Fibroblast of lung (primary cell): ENCODE measurements at regions not wholly inside any gene's neighbourhood (a gene's known extent, or its start where the extent isn't known, plus 50 kb on each side); places are given as distances from the start of the nearest gene placed in this dataset.

Experiments used
- DNase-seq, 2 donors: peaks; one replicate each; pipeline versions ENCODE4 v3.0.0 to v3.0.0-alpha.2; 2010; ENCODE audit warnings: low read depth in 2 of 2
- H2AFZ ChIP-seq: 2 replicates; pipeline ENCODE4 v1.5.1; 2012; ENCODE audit warnings: low read length, control low read depth, inconsistent platforms
- H3K27ac ChIP-seq: 2 replicates; pipeline ENCODE4 v1.5.1; 2011; ENCODE audit warnings: low read length, control low read depth; ENCODE audit not compliant: insufficient read depth
- H3K27me3 ChIP-seq: 2 replicates; pipeline ENCODE4 v1.5.1; 2011; ENCODE audit warnings: mild to moderate bottlenecking, low read length; ENCODE audit not compliant: control insufficient read depth, insufficient read depth
- H3K36me3 ChIP-seq: 2 replicates; pipeline ENCODE4 v1.5.1; 2011; ENCODE audit warnings: low read length; ENCODE audit not compliant: control insufficient read depth, insufficient read depth
- H3K4me1 ChIP-seq: 2 replicates; pipeline ENCODE4 v1.5.1; 2011; ENCODE audit warnings: low read length; ENCODE audit not compliant: control insufficient read depth, insufficient read depth; ENCODE audit errors: extremely low read depth
- H3K4me2 ChIP-seq: 2 replicates; pipeline ENCODE4 v1.5.1; 2011; ENCODE audit warnings: low read length, control low read depth; ENCODE audit not compliant: insufficient read depth; ENCODE audit errors: extremely low read depth
- H3K4me3 ChIP-seq, 4 experiments: fragments of 200-600 bp in 1 of 4; sonication (generic) in 1 of 4; replicated peaks in 1 of 4; 2 replicates each; pipeline ENCODE4 v1.5.1; 2011 to 2016; ENCODE audit warnings: low read length in 4 of 4, low read depth in 3 of 4, mild to moderate bottlenecking in 3 of 4, control low read depth in 2 of 4, inconsistent platforms in 1 of 4, mixed read lengths in 1 of 4; ENCODE audit not compliant: insufficient read depth in 1 of 4; ENCODE audit errors: control extremely low read depth in 1 of 4
- H3K79me2 ChIP-seq: 2 replicates; pipeline ENCODE4 v1.5.1; 2012; ENCODE audit warnings: mild to moderate bottlenecking, low read length, inconsistent platforms; ENCODE audit not compliant: control insufficient read depth, insufficient read depth
- H3K9ac ChIP-seq: 2 replicates; pipeline ENCODE4 v1.5.1; 2011; ENCODE audit warnings: mild to moderate bottlenecking, low read length, control low read depth; ENCODE audit not compliant: insufficient read depth
- H3K9me3 ChIP-seq: 2 replicates; pipeline ENCODE4 v1.5.1; 2012; ENCODE audit warnings: low read depth, low read length; ENCODE audit not compliant: control insufficient read depth, insufficient read depth
- H4K20me1 ChIP-seq: 2 replicates; pipeline ENCODE4 v1.5.1; 2011; ENCODE audit warnings: low read length; ENCODE audit not compliant: control insufficient read depth, insufficient read depth; ENCODE audit errors: extremely low read depth
- EZH2 ChIP-seq: IDR thresholded peaks from 2 replicates; pipeline ENCODE4 v1.5.1; 2012; ENCODE audit warnings: low read length, control low read depth, mild to moderate bottlenecking; ENCODE audit errors: missing control alignments
- TF ChIP-seq, protein P1 (sequence below), 2 donors: IDR thresholded peaks in 1 of 2; conservative IDR thresholded peaks in 1 of 2; 1 replicate in 1 of 2; 2 replicates in 1 of 2; pipeline ENCODE4 v1.5.1; 2011 to 2012; ENCODE audit warnings: low read length in 2 of 2, control low read depth in 1 of 2, inconsistent platforms in 1 of 2, low read depth in 1 of 2, mild to moderate bottlenecking in 1 of 2

DNA sequence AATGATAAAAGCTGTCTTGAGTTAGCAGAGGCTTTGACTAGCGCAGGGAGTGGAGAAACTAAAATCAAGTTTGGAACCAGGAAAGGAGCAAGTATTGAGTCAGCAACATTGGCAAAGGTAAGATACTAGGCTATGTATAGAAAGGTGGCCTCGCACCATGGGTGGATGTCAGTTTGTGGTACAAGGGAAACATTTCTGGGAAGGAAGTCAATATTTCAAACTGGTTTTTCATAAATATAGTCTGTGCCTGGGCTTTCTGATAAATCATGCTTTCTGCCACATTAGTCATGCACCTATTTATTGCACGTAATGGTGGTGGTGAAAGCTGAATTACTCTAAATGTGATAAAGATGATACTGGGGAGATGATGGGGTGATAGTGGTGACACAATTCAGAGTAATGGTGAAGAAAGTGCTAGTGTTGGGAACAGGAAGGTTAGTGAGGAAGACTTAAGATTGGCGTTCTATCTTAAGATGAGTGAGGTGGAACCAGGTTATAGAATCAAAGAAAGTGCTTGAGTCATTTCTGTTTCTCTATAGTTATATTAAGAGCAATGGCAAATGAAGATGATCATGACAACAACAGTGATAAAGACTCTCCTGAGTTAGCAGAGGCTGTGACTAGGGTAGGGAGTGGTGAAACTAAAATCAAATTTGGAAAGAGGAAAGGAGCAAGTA is 729.0 kb downstream of the FAM181B start:
- H3K36me3 ChIP-seq: no peaks in the 10 kb centered on the region
- H3K27ac ChIP-seq: no peak overlapping the region
- no peak overlapping the region for H3K4me3 ChIP-seq
- TF ChIP-seq, protein P1, sequence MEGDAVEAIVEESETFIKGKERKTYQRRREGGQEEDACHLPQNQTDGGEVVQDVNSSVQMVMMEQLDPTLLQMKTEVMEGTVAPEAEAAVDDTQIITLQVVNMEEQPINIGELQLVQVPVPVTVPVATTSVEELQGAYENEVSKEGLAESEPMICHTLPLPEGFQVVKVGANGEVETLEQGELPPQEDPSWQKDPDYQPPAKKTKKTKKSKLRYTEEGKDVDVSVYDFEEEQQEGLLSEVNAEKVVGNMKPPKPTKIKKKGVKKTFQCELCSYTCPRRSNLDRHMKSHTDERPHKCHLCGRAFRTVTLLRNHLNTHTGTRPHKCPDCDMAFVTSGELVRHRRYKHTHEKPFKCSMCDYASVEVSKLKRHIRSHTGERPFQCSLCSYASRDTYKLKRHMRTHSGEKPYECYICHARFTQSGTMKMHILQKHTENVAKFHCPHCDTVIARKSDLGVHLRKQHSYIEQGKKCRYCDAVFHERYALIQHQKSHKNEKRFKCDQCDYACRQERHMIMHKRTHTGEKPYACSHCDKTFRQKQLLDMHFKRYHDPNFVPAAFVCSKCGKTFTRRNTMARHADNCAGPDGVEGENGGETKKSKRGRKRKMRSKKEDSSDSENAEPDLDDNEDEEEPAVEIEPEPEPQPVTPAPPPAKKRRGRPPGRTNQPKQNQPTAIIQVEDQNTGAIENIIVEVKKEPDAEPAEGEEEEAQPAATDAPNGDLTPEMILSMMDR (conservative IDR thresholded peaks at IDR 0.05 in 1 of 2, IDR thresholded peaks at IDR 0.05 in 1 of 2; ENCODE audit: low read depth in 1 of 2, low read length in 2 of 2): no peak
- no peak for TF ChIP-seq EZH2
- H3K27me3 ChIP-seq: no peaks in the 10 kb centered on the region
- no peaks in the 10 kb centered on the region for H3K9me3 ChIP-seq
- H2AFZ ChIP-seq: no peak overlapping the region
- H3K9ac ChIP-seq: no peak overlapping the region
- H3K79me2 ChIP-seq: no peaks in the 10 kb centered on the region
- no peaks in the 10 kb centered on the region for H3K4me1 ChIP-seq
- peak in 1 of 2 donors; percentile 9 for DNase-seq
- H3K4me2 ChIP-seq: no peak overlapping the region
- no peaks in the 10 kb centered on the region for H4K20me1 ChIP-seq

DNA sequence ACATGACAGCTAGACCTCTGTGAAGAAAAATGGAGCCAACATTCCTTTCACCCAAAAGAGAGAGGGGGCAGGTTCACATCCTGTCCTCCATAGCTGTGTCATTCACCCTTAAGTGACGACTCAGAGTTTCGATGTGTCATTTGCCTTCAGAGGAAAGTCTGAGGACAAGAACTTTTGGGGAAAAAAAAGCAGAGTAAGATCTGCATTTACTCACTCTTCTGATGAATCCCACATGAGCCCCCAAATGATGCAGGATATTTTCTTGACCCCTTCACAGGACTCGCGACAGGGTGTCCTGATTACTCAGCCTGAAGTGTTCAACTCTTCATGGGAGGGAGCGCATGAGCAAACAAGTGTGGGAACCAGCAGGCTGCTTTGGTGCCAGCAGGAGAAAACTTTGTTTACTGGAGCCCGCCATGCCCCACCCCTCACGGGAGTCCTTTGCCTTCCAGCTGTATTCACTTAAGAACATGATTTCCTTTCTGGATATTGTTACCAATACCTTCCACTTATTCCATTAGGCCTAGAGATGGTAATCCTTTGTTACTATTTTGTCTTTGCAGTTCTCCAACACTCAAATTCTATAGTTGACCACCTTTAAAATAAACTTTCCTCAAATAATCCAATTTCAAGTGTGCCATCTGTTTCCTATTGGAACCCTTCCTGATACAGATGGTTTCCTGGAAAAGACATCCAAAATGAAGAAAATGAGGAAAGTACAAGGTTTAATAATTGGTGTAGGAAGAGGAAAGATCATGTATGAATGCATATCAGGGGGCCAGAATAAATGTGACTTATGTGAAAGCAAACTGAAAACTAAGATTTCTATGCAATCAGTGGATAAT is 729.8 kb downstream of the FAM181B start:
- Histone ChIP-seq H3K36me3 (no peaks in the 10 kb centered on the region), H3K27me3 (no peaks in the 10 kb centered on the region), H4K20me1 (no peaks in the 10 kb centered on the region), H2AFZ (no peak overlapping the region), H3K79me2 (no peaks in the 10 kb centered on the region), H3K27ac (no peak overlapping the region), H3K9me3 (no peaks in the 10 kb centered on the region), H3K4me3 (no peak overlapping the region), H3K9ac (no peak overlapping the region), H3K4me1 (no peaks in the 10 kb centered on the region), H3K4me2 (no peak overlapping the region)
- DNase-seq: peak; percentile 25 to 66
- TF ChIP-seq, protein P1 (conservative IDR thresholded peaks at IDR 0.05 in 1 of 2, IDR thresholded peaks at IDR 0.05 in 1 of 2; ENCODE audit: low read depth in 1 of 2, low read length in 2 of 2): no peak
- no peak for TF ChIP-seq EZH2

GRCh38 chr11:82003024-82003423 is 730.6 kb downstream of the FAM181B start:
- no peaks in the 10 kb centered on the region for H3K9me3 ChIP-seq
- H3K9ac ChIP-seq: no peak overlapping the region
- H4K20me1 ChIP-seq: no peaks in the 10 kb centered on the region
- H3K4me2 ChIP-seq: no peak overlapping the region
- DNase-seq: no peak
- no peaks in the 10 kb centered on the region for H3K4me1 ChIP-seq
- no peak overlapping the region for H2AFZ ChIP-seq
- TF ChIP-seq EZH2: no peak
- TF ChIP-seq, protein P1 (conservative IDR thresholded peaks at IDR 0.05 in 1 of 2, IDR thresholded peaks at IDR 0.05 in 1 of 2; ENCODE audit: low read depth in 1 of 2, low read length in 2 of 2): no peak
- no peaks in the 10 kb centered on the region for H3K79me2 ChIP-seq
- no peaks in the 10 kb centered on the region for H3K36me3 ChIP-seq
- H3K27ac ChIP-seq: no peak overlapping the region
- no peak overlapping the region for H3K4me3 ChIP-seq
- H3K27me3 ChIP-seq: no peaks in the 10 kb centered on the region
